H9 (cell line): ENCODE measurements at regions not wholly inside any gene's neighbourhood (a gene's known extent, or its start where the extent isn't known, plus 50 kb on each side); places are given as distances from the start of the nearest gene placed in this dataset.

Experiments
- DNase-seq: peaks from one replicate; pipeline ENCODE4 v3.0.0-alpha.2; 2017
- H2AFZ ChIP-seq: one replicate; pipeline ENCODE4 v1.6.1; 2013; ENCODE audit warnings: mild to moderate bottlenecking, low read length, control low read depth, moderate library complexity
- H2AK5ac ChIP-seq: 2 replicates; pipeline ENCODE4 v1.6.1; 2013; ENCODE audit warnings: low read length, control low read depth, mixed read lengths; ENCODE audit not compliant: insufficient read length
- H2BK120ac ChIP-seq: one replicate; pipeline ENCODE4 v1.6.1; 2013; ENCODE audit warnings: low read depth, mild to moderate bottlenecking, low read length, control low read depth, inconsistent platforms; ENCODE audit not compliant: poor library complexity, severe bottlenecking
- H2BK12ac ChIP-seq: 2 replicates; pipeline ENCODE4 v1.6.1; 2013; ENCODE audit warnings: low read length, control low read depth, mixed read lengths, low read depth; ENCODE audit not compliant: insufficient read length
- H2BK15ac ChIP-seq: 2 replicates; pipeline ENCODE4 v1.6.1; 2013; ENCODE audit warnings: low read depth, low read length, control low read depth
- H2BK20ac ChIP-seq: one replicate; pipeline ENCODE4 v1.6.1; 2013; ENCODE audit warnings: low read depth, mild to moderate bottlenecking, low read length, control low read depth, inconsistent platforms; ENCODE audit not compliant: poor library complexity, severe bottlenecking
- H2BK5ac ChIP-seq: 2 replicates; pipeline ENCODE4 v1.6.1; 2013; ENCODE audit warnings: low read length, control low read depth, mixed read lengths; ENCODE audit not compliant: insufficient read length
- H3K14ac ChIP-seq: 2 replicates; pipeline ENCODE4 v1.6.1; 2013; ENCODE audit warnings: low read length, control low read depth; ENCODE audit not compliant: insufficient read depth
- H3K18ac ChIP-seq: 2 replicates; pipeline ENCODE4 v1.6.1; 2013; ENCODE audit warnings: low read depth, mild to moderate bottlenecking, mixed read lengths, low read length, control low read depth; ENCODE audit not compliant: insufficient read length
- H3K23ac ChIP-seq: 2 replicates; pipeline ENCODE4 v1.6.1; 2013; ENCODE audit warnings: low read length, control low read depth, mixed read lengths, low read depth; ENCODE audit not compliant: insufficient read length
- H3K23me2 ChIP-seq: 2 replicates; pipeline ENCODE4 v1.6.1; 2013; ENCODE audit warnings: low read depth, mild to moderate bottlenecking, mixed read lengths, low read length, control low read depth; ENCODE audit not compliant: insufficient read length, poor library complexity, severe bottlenecking
- H3K27ac ChIP-seq: 2 replicates; pipeline ENCODE4 v1.5.1; 2013; ENCODE audit warnings: low read length, control low read depth, mixed read lengths, low read depth; ENCODE audit not compliant: insufficient read length
- H3K27me3 ChIP-seq: 2 replicates; pipeline ENCODE4 v1.6.1; 2013; ENCODE audit warnings: low read length, control low read depth, inconsistent platforms; ENCODE audit not compliant: insufficient read depth
- H3K4ac ChIP-seq: 2 replicates; pipeline ENCODE4 v1.6.1; 2013; ENCODE audit warnings: low read depth, mild to moderate bottlenecking, control low read depth, inconsistent platforms, low read length, moderate library complexity
- H3K4me1 ChIP-seq: 2 replicates; pipeline ENCODE4 v1.6.1; 2013; ENCODE audit warnings: low read length, control low read depth, inconsistent platforms; ENCODE audit not compliant: insufficient read depth
- H3K4me2 ChIP-seq: 2 replicates; pipeline ENCODE4 v1.6.1; 2013; ENCODE audit warnings: low read length, control low read depth, mixed read lengths; ENCODE audit not compliant: insufficient read length, insufficient read depth
- H3K56ac ChIP-seq: 2 replicates; pipeline ENCODE4 v1.6.1; 2013; ENCODE audit warnings: low read depth, mild to moderate bottlenecking, mixed read lengths, low read length, control low read depth; ENCODE audit not compliant: insufficient read length
- H3K79me1 ChIP-seq: 2 replicates; pipeline ENCODE4 v1.6.1; 2013; ENCODE audit warnings: low read depth, mild to moderate bottlenecking, moderate library complexity, low read length, control low read depth, inconsistent platforms; ENCODE audit not compliant: insufficient read depth, poor library complexity, severe bottlenecking
- H3K79me2 ChIP-seq: 2 replicates; pipeline ENCODE4 v1.6.1; 2013; ENCODE audit warnings: low read length, control low read depth, inconsistent platforms; ENCODE audit not compliant: insufficient read depth
- H3K9ac ChIP-seq: 2 replicates; pipeline ENCODE4 v1.6.1; 2013; ENCODE audit warnings: low read length, control low read depth, mixed read lengths; ENCODE audit not compliant: insufficient read length; ENCODE audit errors: extremely low read depth
- H3K9me3 ChIP-seq: one replicate; pipeline ENCODE4 v1.6.1; 2013; ENCODE audit warnings: low read depth, low read length, inconsistent platforms; ENCODE audit not compliant: control insufficient read depth
- H3T11ph ChIP-seq: one replicate; pipeline ENCODE4 v1.6.1; 2013; ENCODE audit warnings: mild to moderate bottlenecking, low read length, control low read depth, inconsistent platforms
- H4K20me1 ChIP-seq: one replicate; pipeline ENCODE4 v1.6.1; 2013; ENCODE audit not compliant: control insufficient read depth, insufficient read length, insufficient read depth
- H4K5ac ChIP-seq: 2 replicates; pipeline ENCODE4 v1.6.1; 2013; ENCODE audit warnings: low read depth, mild to moderate bottlenecking, mixed read lengths, low read length, control low read depth; ENCODE audit not compliant: insufficient read length
- H4K8ac ChIP-seq: replicated peaks from 2 replicates; pipeline ENCODE4 v1.6.1; 2013; ENCODE audit warnings: low read length, control low read depth, mixed read lengths, low read depth; ENCODE audit not compliant: insufficient read length
- H4K91ac ChIP-seq: 2 replicates; pipeline ENCODE4 v1.6.1; 2013; ENCODE audit warnings: low read depth, mild to moderate bottlenecking, moderate library complexity, mixed read lengths, low read length, control low read depth; ENCODE audit not compliant: insufficient read length
- H3K27ac Mint-ChIP-seq, 3 experiments: 2 replicates in 2 of 3; 3 replicates in 1 of 3; pipeline ENCODE4 v1.8.0; 2020 to 2021; ENCODE audit warnings: mixed read lengths in 3 of 3, mild to moderate bottlenecking in 1 of 3, moderate library complexity in 1 of 3
- H3K27me3 Mint-ChIP-seq: 2 replicates; pipeline ENCODE4 v1.8.0; 2021; ENCODE audit warnings: low read depth, mild to moderate bottlenecking, moderate library complexity, mixed read lengths
- H3K36me3 Mint-ChIP-seq, 3 experiments: 2 replicates in 2 of 3; 3 replicates in 1 of 3; pipeline ENCODE4 v1.8.0; 2020 to 2021; ENCODE audit warnings: low read depth in 3 of 3, mixed read lengths in 3 of 3; ENCODE audit not compliant: insufficient read depth in 1 of 3
- H3K4me1 Mint-ChIP-seq, 2 experiments: 2 replicates each; pipeline ENCODE4 v1.8.0; 2020; ENCODE audit warnings: mixed read lengths in 2 of 2
- H3K4me3 Mint-ChIP-seq, 2 experiments: 2 replicates in 1 of 2; 3 replicates in 1 of 2; pipeline ENCODE4 v1.8.0; 2020 to 2021; ENCODE audit warnings: mild to moderate bottlenecking in 2 of 2, mixed read lengths in 2 of 2, moderate library complexity in 1 of 2
- H3K9me3 Mint-ChIP-seq, 2 experiments: 2 replicates in 1 of 2; 3 replicates in 1 of 2; pipeline ENCODE4 v1.8.0; 2020; ENCODE audit warnings: mild to moderate bottlenecking in 2 of 2, mixed read lengths in 2 of 2, moderate library complexity in 1 of 2
- CTCF ChIP-seq: fragments of 200-600 bp; sonication (generic); conservative IDR thresholded peaks from 3 replicates; pipeline ENCODE4 v1.8.0; 2021; ENCODE audit warnings: antibody characterized with exemption, mild to moderate bottlenecking
- WGBS: extraction: QIAGEN DNeasy Blood & Tissue Kit; methylation state at CpG from one replicate; pipeline ENCODE4 v1.1.7; 2013; ENCODE audit warnings: missing lambda C conversion rate, low lambda C conversion rate, mixed read lengths; ENCODE audit not compliant: insufficient read length; ENCODE audit errors: extremely low coverage; 5-methylcytosine and 5-hydroxymethylcytosine counted together

GRCh38 chr4:74669702-74670101 lies 124.6 kb downstream of the BTC start:
- no peak for TF ChIP-seq CTCF
- no peak for DNase-seq
- H3K27me3 ChIP-seq, result no peaks in the 10 kb centered on the region
- Mint-ChIP-seq H3K4me3 (no peak overlapping the region), H3K27me3 (no peaks in the 10 kb centered on the region), H3K4me1 (peaks cover 37 to 39% of the 10 kb centered on the region in 2 experiments), H3K36me3 (peaks cover 0 to 6% (median 0%) of the 10 kb centered on the region in 3 experiments; a peak in 1 of 7 replicates), H3K9me3 (no peaks in the 10 kb centered on the region; a peak in 1 of 5 replicates), H3K27ac (no peak overlapping the region)
- no peak overlapping the region for H2BK12ac ChIP-seq
- no peak overlapping the region for H3K4me2 ChIP-seq
- no peak overlapping the region for H3K18ac ChIP-seq
- H4K5ac ChIP-seq, result no peak overlapping the region
- H3K23ac ChIP-seq, result no peak overlapping the region
- no peak overlapping the region for H3K4ac ChIP-seq
- no peaks in the 10 kb centered on the region for H3K23me2 ChIP-seq
- H3K79me2 ChIP-seq, result no peaks in the 10 kb centered on the region
- H4K20me1 ChIP-seq, result no peaks in the 10 kb centered on the region
- H2BK5ac ChIP-seq, result no peak overlapping the region
- no peaks in the 10 kb centered on the region for H3K79me1 ChIP-seq
- no CpG with 5 or more reads among the region's 3 CpGs for WGBS
- H3K4me1 ChIP-seq, result no peaks in the 10 kb centered on the region; the same call in 1 of the 2 replicates
- H3K27ac ChIP-seq, result no peak overlapping the region
- no peak overlapping the region for H2AFZ ChIP-seq
- H3K9ac ChIP-seq, result no peak overlapping the region
- H3K9me3 ChIP-seq, result no peaks in the 10 kb centered on the region
- H2AK5ac ChIP-seq, result no peak overlapping the region
- no peak overlapping the region for H2BK120ac ChIP-seq
- H2BK15ac ChIP-seq, result no peak overlapping the region
- no peak overlapping the region for H2BK20ac ChIP-seq
- H3T11ph ChIP-seq, result no peak overlapping the region
- H4K91ac ChIP-seq, result no peak overlapping the region
- no peak overlapping the region for H3K14ac ChIP-seq
- H3K56ac ChIP-seq, result no peak overlapping the region
- no peak overlapping the region for H4K8ac ChIP-seq
